GM19455 (cell line): ENCODE measurements at regions not wholly inside any gene's neighbourhood (a gene's known extent, or its start where the extent isn't known, plus 50 kb on each side); places are given as distances from the start of the nearest gene placed in this dataset.
A peak's percentile ranks its signal among the peaks of the same experiment; 100 is the strongest.
"Not testable (repeated sequence)": the region's sequence is repeated elsewhere in the genome, so short reads cannot be mapped to it uniquely, and the experiment has no call there.

Experiments used
- ATAC-seq: cut with Tn5 transposase; IDR thresholded peaks from one replicate; pipeline ENCODE4 v1.9.1; 2021; ENCODE audit not compliant: unreplicated experiment

DNA sequence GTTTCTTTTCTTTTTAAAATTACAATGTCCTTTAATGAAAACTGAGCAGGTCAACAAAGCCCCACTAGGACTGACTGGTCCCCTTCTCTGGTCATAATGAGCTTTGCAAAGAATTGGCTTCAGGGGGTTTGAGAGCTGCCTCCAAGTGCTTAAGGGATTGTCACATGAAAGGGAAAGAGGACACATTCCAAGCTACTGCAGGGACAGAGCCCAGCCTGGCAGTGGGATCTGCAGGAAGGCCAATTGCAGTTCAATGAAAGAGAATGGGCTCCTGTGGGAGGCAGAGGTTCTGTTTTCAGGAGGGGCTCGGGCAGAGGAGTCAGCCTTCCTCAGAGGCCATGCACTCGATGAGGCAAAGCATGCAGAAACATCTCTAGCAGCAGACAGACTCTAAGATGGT lies 84.1 kb upstream of the ACKR3 start:
- ATAC-seq = no peak

DNA sequence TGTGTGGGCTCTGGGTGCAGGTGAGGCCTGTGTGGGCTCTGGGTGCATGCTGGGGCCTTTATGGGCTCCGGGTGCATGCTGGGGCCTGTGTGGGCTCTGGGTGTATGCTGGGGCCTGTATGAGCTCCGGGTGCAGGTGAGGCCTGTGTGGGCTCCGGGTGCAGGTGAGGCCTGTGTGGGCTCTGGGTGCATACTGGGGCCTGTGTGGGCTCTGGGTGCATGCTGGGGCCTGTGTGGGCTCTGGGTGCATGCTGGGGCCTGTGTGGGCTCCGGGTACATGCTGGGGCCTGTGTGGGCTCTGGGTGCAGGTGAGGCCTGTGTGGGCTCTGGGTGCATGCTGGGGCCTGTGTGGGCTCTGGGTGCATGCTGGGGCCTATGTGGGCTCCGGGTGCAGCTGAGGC lies 80.5 kb upstream of the ACKR3 start:
- ATAC-seq = not testable (repeated sequence)

DNA sequence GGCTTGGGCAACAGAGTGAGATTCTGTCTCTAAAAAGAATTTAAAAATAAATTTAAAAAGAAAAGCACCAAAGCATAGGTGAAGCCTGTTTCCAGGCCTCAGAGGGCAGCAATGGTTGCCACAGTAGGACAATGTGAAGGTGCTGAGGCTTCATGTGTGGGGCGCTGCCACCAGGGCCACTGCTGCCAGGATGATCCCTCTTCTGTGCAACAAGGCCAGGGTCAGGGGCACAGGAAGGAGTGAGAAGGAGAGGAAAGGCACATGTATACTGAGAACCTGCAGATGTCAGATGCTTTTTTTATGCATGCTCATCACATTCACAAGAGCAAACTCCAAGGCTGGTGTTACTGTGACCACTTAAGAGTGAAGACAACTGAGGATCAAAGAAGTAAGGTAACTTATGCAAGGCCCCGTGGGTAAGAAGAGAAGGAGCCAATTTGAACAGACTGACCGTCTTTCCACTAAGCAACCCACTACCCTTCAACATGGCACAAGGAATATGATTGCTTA lies 79.7 kb upstream of the ACKR3 start:
- ATAC-seq = no peak

DNA sequence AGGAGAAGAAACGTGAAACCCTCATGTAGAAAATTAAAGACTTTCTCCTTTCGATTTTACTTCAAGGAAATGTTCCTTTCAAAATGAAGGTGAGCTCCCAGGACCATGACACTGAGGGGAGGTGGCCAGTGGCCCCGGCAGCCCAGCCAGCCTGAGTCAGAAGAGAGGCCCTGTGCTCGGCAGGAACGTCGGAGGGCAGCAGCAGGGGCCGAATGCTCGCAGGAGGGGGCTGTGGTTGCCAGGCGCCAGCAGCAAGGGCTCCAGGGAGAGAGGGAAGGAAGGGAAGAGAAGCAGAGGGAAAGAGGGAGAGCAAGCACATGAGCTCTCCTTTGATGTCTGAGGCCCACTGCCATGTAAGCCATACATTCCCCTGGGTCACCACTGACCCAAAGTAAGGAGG lies 73.3 kb upstream of the ACKR3 start:
- no peak for ATAC-seq

DNA sequence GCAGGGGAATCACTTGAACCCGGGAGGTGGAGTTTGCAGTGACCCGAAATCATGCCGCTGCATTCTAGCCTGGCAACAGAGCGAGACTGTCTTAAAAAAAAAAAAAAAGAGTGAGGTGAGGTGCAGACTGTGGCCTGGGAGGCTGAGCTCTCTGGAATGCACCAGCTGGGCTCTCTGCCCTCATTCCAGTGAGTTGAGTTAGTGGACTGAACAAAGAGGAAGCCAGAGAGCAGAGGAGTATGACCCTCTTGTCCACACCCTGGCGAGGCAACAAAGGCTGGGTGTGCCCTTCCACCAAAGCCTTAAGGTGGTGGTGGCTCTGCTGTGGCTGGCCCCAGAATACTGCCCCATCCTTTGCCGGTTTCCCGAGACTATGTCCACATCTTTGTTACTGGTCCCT lies 71.3 kb upstream of the ACKR3 start:
- ATAC-seq = no peak

DNA sequence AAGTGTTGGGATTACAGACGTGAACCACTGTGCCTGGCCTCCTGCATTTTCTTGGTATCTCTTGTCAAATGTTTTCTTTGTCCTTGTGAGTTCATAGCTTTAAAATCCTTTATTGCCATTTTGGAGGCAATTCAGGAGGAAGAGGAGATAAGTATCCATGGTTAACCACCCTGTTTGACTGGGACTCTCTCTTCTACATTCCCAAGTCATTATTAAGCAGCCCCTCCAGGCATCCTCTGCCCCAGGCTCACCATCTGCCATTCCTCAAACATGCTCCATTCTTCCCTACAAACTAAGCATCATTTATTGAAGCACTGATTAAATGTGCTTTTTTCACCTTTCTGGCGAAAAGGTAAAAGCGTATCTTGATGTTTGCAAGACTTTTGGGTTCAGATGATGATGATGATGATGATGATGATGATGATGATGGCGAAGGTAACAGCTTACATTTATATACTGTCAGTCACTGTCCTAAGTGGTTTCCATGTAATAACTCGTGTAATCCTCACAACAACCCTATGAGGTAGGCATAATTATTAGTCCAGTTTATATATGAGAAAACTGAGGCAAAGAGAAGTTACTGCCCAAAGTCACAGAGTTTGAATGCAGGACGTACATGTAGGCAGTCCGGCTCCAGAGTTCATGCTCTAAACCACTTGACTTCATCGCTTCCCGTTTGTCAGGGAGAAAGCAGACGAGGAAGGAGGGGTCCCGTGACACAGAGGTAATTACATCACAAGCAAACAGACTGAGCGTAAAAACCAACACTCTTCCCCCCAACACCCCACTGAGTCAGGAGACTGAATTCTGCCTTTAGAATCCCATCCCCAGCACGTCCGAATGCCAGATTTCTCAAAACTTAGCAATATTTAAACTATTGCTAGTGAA lies 69.7 kb upstream of the ACKR3 start:
- ATAC-seq = no peak

DNA sequence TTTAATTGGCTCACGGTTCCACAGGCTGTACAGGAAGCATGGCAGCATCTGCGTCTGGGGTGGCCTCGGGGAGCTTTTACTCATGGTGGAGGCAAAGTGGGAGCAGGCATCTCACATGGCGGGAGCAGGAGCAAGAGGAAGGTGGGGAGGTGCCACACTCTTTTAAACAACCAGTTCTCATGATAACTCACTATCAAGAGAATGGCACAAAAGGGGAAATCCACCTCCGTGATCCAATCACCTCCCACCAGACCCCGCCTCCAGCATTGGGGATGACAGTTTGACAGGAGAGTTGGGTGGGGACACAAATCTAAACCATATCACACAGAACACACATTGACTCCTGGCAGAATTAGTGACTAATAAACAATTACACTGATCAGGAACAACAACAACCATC lies 68.6 kb upstream of the ACKR3 start:
- ATAC-seq = no peak

DNA sequence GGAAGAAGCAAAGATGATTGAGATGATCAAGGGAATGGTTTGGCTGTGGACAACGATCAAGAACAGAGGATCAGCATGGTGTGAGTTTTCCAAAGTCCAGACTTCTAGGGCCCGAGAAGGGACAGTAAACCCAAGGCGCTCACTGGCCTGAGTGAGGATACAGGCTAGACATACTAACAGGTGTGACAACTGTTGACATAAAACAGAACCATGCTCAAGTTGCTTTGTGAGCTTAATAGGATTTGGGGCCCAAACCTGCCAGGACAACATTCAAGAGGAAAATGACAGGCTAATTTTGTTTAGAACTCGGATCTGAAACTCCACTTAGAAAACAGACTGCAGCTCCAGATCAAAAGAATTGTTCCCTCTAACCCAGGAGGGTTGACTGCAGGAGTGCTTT lies 68.1 kb upstream of the ACKR3 start:
- ATAC-seq = no peak

DNA sequence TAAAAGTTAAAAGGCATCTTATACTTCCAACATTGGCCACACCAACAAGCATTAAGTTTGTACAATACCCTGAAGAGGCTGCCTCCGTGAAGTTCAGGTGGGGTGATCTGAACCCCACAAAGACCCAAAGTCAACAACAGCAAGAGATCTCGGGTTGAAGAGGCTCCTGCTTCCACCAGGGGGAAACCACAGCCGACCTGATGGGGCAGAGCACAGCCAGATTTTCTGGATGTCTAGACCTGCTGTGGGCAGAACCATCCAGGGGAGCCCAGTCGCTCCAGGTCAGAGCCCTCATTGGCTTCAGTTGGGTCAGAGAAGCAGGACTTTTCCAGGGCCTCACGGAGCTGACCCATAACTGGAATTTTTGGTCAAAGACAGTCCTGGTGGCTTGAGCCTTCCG lies 66.5 kb upstream of the ACKR3 start:
- ATAC-seq = no peak

DNA sequence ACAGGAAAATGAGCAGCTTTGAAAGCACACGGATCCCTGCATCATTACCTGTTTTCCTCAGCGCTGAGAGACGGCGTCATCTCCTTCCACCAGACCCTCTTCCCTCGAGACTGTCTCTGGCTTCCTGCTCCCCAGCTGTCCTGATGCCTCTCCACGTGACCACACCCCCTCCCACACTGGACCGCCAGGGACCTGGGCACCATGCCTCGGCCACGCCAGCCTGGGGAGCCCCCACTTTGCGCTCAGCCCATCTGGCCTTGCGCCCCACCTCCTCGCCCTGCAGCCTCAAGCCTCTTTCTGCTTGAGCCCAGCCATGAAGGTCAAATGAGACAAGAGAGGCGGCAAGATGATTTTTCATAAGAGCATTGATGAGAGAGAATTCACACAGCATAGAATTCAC lies 66.0 kb upstream of the ACKR3 start:
- no peak for ATAC-seq

DNA sequence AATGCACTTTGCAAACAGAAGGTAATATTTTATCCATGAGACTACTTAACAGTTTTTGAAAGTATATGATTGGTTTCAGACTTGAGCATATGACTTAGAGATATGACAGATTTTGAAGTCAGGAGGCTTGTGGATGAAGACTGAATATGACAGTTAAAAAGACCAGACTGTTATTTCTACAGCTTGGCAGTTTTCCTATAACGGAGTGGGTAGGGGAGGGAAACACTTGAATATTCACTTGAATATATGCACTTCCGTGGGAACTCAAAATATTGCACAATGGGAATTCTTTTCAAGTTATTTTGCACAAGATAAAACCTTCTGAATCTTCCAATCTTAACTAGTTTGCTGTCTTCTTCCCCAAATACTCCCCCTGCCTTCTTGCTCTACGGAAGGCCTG lies 64.6 kb upstream of the ACKR3 start:
- no peak for ATAC-seq

DNA sequence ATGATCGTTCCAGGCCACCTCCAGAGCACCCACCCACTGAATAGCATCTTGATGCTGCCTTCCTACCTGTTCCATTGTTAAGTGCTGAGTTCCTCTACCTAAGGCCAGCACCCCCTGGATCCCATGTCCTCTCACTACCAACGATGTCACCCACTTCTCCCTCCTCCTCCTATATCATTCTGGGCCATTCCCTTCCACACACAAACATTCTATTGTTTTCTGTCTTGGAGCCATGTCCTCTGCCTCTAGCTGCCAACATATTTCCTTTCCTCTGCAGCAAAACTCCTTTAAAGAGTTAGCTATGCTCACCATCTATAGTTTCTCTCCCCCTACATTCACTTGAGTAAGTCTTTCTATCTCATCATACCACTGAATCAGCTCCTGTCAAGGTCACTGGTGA lies 64.0 kb upstream of the ACKR3 start:
- ATAC-seq = no peak

DNA sequence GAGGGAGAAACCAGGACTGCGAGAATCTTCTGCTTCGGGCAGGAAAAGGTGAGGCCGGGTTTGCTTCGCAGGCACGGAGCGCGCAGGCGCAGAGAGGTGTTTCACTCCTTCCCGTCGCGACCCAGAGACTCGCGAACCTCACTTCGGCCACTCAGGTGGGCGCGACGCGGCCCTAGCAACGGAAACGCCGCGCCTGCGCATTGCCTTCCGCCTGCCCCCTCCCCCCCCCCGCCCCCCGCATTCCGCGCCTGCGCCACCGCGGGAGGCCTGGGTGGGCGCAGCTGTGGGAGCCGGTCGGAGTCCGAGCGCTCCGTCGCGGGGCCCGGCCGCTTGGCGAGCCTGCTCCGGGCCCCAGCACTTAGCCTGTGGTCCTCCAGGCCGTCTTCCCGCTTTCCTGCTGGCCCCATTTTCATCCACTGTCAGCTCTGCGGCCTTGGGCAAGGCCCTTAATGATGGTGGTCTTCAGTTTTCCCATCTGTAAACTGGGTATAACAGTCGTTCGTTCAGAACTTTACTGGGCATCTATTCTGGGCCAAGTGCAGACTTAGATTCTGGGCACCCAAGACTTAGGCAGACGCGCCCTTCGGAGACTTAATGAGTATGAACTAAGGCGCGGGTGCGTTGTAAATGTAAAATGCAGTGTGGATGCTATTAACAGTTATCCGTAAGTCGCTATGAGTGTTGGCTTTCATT lies 62.1 kb upstream of the ACKR3 start:
- ATAC-seq = no peak

DNA sequence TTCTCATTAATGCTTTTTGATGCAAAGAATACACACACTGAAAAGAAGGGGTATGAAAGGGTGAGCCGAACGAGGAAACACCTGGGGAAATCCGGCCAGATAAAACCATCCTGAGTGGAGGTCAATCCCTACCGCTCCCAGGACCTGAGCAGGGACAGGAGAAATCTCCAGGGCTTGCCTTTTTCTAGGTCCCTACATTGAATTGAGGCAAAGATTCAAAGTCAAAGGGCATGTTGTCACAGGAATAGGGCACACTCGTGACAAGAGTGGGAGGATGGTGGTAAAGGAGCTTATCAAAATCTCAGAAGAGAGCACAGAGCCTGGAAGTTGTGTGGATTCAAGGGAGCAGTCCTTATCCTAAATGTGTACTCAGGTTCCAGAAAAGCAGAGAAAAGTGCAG lies 61.2 kb upstream of the ACKR3 start:
- ATAC-seq = no peak

DNA sequence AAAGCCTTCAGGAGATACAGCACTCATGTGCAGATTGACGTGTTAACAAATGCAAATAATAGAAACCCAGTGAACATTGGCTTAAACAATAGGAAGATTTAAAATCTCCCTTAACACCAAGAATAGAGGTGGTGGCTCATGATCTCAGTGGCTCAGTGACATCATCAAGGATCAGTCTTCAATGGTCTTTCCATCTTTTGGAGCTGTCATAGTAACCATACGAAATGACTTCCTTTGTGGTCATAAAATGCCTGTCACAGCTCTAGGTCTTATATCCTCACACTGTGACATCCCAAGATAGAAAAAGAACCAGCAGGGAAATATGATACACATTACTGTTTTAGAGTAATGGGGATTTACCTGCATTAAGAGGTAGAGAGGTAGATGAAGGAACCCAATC lies 59.6 kb upstream of the ACKR3 start:
- ATAC-seq = no peak

DNA sequence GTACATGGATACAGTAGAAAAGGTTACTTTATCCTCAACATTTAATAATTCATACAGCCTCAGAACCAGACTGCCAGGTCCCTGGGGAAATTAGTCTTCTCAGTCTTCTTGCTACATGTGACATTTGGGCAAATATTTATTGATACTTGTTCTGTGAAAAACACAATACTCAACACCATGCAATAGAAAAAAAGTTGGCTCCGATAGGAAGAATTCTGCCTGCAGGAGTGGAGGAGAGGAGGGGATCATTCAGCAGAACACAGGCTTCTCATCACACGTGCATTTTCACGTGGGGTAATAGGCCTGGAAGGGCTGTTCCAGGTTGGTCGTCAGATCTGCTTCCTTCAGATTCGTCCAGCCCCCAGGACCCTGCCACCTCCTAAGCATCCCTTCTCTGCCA lies 58.4 kb upstream of the ACKR3 start:
- no peak for ATAC-seq

DNA sequence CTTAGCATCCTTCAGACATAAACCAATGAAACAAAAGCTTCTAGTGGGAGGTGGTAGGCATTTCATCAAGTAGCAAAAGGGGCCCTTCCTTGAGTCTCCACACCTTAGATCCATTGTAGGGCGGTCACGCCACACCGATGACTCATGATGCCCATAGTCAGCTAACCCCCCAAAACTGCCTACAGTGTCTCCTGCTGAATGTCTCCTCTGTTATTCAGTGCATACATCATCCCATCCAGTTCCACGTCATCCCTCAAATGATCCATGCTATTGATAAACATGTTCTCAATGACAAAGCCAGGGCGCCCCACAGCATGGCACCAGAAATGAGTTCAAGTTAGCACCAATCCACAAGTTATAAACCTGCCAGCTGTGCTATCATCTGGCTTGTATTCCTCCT lies 57.4 kb upstream of the ACKR3 start:
- ATAC-seq = no peak

DNA sequence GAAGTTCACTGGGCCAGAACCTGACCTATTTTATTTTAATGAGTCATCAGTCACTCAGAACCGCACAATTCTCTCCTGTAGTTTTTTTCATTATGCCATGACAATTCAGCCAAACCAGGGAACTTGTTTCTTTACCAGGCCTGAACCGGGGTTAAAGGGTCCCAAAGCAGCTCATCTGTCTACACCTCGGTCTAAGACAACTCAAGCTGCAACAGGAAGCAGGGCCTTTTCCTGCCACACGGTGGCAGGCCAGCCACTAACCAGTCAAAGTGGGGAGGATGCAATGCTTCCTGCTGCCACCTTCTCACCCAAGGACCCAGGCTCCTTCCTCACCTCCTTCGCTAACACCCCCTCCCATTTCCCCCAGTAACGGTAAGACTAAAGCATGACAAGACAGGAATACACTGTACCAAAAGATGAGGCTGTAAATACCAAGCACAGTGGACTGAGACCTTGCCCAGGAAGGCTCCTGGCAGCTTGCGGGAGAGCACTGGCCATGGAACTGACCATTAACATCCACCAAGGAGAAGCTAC lies 56.7 kb upstream of the ACKR3 start:
- ATAC-seq = peak; percentile 71

DNA sequence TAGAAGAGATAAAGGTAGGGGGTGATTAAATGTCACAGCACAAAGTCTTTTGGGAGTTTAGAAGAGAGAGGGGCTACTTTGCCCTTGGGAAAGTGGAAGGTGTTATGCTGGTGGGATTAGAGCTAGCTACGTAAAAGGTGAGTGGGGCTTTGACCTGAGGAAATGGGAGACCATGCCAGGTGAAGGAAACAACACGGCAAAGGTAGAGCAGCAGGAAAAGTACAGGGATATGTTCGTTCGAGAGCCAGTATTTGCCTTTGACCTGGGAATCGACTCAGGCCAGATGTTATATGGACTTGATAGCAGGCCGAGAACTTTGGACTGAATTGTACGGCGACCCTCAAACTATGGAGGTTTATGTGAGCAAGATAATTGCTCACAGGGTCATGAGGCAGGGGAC lies 55.7 kb upstream of the ACKR3 start:
- ATAC-seq = no peak

DNA sequence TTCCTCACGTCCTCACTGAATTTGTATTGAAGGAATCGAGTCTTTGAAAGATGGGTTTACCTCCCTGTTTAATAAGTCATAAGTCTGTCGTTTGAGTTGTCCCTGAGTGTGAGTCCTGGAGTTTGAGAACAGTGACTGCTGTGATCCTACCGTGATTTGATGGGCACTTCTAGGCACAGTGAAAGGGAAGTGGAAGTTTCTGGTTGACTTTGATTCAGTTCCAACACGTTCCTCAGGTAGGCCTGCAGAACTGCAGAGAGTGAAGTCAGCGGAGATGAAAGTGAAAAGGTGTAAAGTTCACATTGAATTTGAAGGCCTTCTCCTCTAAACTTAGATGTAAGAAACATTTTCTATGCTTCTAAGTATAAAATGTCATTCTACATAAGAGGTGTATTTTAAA lies 52.9 kb upstream of the ACKR3 start:
- ATAC-seq = no peak

DNA sequence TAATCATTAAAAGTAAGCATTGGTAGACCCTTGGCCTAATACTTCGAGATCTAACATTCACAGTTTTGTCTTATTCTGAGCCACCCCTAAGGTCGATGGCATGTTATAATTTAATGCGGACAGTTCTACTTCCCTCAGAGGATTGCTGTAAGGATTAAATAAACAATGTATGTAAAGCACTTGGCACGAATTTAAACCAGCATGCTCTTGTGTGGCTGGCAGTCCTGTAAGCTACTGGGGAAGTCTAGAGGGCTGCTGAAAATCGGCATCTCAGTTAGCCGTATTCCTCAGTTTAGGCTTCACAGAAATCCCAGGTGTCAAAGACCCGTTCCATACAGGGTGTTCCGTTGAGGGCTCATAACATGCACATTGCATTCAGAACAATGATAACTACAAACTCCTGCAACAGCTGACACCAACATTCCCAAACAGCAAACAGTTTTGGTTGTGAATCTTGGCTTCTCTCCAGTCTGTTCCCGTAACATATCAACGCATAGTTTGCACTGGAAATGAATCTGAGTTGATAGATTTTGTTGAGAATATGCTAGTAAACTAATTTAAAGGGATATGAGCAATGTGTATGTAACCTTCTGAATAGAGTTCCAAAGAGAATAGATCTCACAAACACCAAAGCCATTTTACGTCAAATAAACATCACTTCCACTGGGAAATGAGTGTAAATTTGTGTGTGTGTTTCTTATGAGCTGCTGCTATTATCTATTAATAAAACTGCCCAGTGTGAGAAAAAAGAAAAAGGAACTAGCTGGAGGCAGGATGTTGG lies 52.2 kb upstream of the ACKR3 start:
- no peak for ATAC-seq
